ENCODE measurements at regions not wholly inside any gene's neighbourhood (a gene's known extent, or its start where the extent isn't known, plus 50 kb on each side); places are given as distances from the start of the nearest gene placed in this dataset.

DNA sequence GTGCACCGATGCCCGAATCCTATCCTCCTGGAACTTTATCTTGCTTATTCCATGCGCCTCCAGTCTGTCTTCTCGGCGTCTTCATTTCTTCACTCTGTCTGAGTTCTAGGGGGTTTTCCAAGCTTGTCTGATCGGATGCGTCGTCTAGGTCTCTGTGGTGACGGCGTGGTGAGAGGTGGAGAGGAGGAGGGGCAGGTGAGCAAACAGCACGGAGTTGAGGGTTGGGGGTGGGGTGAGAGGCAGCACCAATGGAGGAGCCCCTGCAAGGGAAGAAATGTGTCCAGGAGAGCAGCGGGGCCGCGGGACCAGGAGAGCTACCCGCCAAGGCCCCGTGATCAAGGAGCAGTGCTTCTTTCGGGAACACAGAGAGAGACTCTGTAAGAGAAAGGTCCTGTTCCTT lies 131.3 kb upstream of the TWIST2 start:
- Histone ChIP-seq H4K20me1 (ENCODE audit: insufficient read depth, low read length) (no peaks in the 10 kb centered on the region; the same call in 1 of the 2 replicates), H3K9me3 (ENCODE audit: insufficient read depth, low read length, severe bottlenecking) (no peaks in the 10 kb centered on the region), H3K36me3 (ENCODE audit: insufficient read depth, low read length) (no peaks in the 10 kb centered on the region), H3K9ac (ENCODE audit: low read depth, low read length) (no peak overlapping the region), H2AFZ (ENCODE audit: low read depth, low read length) (no peak overlapping the region), H3K4me2 (ENCODE audit: insufficient read depth, low read length) (no peak overlapping the region), H3K4me3 (ENCODE audit: low read depth in 1 of 2, low read length in 2 of 2) (no peak overlapping the region), H3K27me3 (ENCODE audit: insufficient read depth, low read length, poor library complexity) (no peaks in the 10 kb centered on the region), H3K27ac (ENCODE audit: low read length) (no peak overlapping the region), H3K4me1 (ENCODE audit: insufficient read depth, low read length) (no peaks in the 10 kb centered on the region), H3K79me2 (ENCODE audit: insufficient read depth, low read length) (no peaks in the 10 kb centered on the region)
- no peak for TF ChIP-seq EZH2 (IDR thresholded peaks at IDR 0.05; ENCODE audit: borderline replicate concordance, low read depth, low read length, severe bottlenecking)
- TF ChIP-seq, protein P1, sequence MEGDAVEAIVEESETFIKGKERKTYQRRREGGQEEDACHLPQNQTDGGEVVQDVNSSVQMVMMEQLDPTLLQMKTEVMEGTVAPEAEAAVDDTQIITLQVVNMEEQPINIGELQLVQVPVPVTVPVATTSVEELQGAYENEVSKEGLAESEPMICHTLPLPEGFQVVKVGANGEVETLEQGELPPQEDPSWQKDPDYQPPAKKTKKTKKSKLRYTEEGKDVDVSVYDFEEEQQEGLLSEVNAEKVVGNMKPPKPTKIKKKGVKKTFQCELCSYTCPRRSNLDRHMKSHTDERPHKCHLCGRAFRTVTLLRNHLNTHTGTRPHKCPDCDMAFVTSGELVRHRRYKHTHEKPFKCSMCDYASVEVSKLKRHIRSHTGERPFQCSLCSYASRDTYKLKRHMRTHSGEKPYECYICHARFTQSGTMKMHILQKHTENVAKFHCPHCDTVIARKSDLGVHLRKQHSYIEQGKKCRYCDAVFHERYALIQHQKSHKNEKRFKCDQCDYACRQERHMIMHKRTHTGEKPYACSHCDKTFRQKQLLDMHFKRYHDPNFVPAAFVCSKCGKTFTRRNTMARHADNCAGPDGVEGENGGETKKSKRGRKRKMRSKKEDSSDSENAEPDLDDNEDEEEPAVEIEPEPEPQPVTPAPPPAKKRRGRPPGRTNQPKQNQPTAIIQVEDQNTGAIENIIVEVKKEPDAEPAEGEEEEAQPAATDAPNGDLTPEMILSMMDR (IDR thresholded peaks at IDR 0.05; ENCODE audit: borderline replicate concordance, extremely low read depth, low read length, poor library complexity, severe bottlenecking), result no peak
- DNase-seq, result no peak
- ATAC-seq (ENCODE audit: insufficient read depth, low read depth), result no peak

DNA sequence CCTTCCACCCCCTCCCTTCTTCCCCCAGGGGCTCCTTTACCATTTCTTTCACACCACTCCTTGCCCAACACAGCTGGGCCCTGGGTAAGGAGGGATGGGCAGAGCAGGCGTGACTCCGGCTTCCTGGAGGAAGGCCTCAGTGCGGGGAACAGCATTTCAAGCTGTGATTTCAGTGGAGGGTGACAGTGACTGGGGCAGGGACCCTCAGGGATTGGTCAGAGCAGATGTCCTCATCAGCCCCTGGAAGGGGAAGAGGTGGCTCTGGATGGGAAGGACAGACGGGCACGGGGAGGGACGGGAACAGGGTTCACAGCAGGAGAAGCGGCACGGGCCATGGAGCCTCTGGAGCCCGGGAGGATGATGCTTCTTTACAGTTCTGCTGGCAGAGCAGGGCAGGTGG lies 130.8 kb upstream of the TWIST2 start:
- DNase-seq, result no peak
- Histone ChIP-seq H3K27ac (ENCODE audit: low read length) (no peak overlapping the region), H3K4me2 (ENCODE audit: insufficient read depth, low read length) (no peak overlapping the region), H3K4me1 (ENCODE audit: insufficient read depth, low read length) (no peaks in the 10 kb centered on the region), H3K79me2 (ENCODE audit: insufficient read depth, low read length) (no peaks in the 10 kb centered on the region), H2AFZ (ENCODE audit: low read depth, low read length) (no peak overlapping the region), H4K20me1 (ENCODE audit: insufficient read depth, low read length) (no peaks in the 10 kb centered on the region; the same call in 1 of the 2 replicates), H3K36me3 (ENCODE audit: insufficient read depth, low read length) (no peaks in the 10 kb centered on the region), H3K4me3 (ENCODE audit: low read depth in 1 of 2, low read length in 2 of 2) (no peak overlapping the region), H3K27me3 (ENCODE audit: insufficient read depth, low read length, poor library complexity) (no peaks in the 10 kb centered on the region), H3K9me3 (ENCODE audit: insufficient read depth, low read length, severe bottlenecking) (no peaks in the 10 kb centered on the region), H3K9ac (ENCODE audit: low read depth, low read length) (no peak overlapping the region)
- ATAC-seq (ENCODE audit: insufficient read depth, low read depth), result no peak
- no peak for TF ChIP-seq EZH2 (IDR thresholded peaks at IDR 0.05; ENCODE audit: borderline replicate concordance, low read depth, low read length, severe bottlenecking)

DNA sequence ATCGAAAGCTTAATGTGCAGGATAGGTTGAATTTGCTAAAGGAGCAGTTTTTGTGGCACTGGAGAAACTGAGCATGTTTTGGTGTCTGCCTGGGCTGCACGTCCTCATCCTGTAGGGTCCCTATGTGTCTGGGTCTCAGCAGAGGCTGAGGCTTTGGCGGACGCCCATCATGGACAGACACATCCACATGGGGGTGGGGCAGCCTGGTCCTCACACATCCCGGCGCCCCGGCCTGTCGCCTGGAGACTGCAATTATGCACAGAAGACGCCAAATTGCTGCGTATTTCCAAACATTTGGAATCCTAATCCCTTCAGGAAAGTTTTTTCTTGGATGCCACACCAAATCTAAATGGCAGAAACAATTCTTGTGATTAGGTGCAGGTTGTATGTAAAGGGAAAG lies 128.2 kb upstream of the TWIST2 start:
- H3K9me3 ChIP-seq (ENCODE audit: insufficient read depth, low read length, severe bottlenecking), result no peaks in the 10 kb centered on the region
- DNase-seq, result no peak

DNA sequence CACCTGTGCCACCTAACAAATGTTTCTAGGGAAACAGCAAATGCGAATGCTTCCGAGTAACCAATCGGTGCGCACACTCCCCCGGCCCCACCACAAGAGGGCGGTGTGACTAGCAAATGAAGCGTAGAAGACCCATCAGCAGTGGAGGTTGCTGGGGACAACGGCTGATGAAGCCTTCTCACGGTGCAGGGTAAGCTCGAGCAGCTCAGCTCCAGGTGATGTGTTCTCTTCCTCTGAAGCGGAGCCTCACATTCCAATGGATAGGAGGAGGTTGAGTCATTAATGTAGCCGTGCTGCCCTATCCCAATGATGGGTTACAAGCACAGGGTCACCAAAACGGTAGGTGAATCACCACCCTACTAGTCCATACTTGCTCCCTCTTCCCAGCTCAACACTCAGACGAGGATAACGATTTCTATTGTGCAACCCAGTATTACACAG lies 127.6 kb upstream of the TWIST2 start:
- Histone ChIP-seq H3K9ac (ENCODE audit: low read depth, low read length) (no peak overlapping the region), H3K27ac (ENCODE audit: low read length) (no peak overlapping the region), H3K4me3 (ENCODE audit: low read depth in 1 of 2, low read length in 2 of 2) (no peak overlapping the region), H3K27me3 (ENCODE audit: insufficient read depth, low read length, poor library complexity) (peaks cover 6% of the 10 kb centered on the region), H3K9me3 (ENCODE audit: insufficient read depth, low read length, severe bottlenecking) (no peaks in the 10 kb centered on the region), H3K36me3 (ENCODE audit: insufficient read depth, low read length) (no peaks in the 10 kb centered on the region), H2AFZ (ENCODE audit: low read depth, low read length) (no peak overlapping the region), H3K4me1 (ENCODE audit: insufficient read depth, low read length) (no peaks in the 10 kb centered on the region), H3K79me2 (ENCODE audit: insufficient read depth, low read length) (no peaks in the 10 kb centered on the region), H4K20me1 (ENCODE audit: insufficient read depth, low read length) (no peaks in the 10 kb centered on the region; the same call in 1 of the 2 replicates), H3K4me2 (ENCODE audit: insufficient read depth, low read length) (no peak overlapping the region)
- ATAC-seq (ENCODE audit: insufficient read depth, low read depth), result peak; percentile 78
- TF ChIP-seq, protein P1 (IDR thresholded peaks at IDR 0.05; ENCODE audit: borderline replicate concordance, extremely low read depth, low read length, poor library complexity, severe bottlenecking), result peak; percentile 85
- TF ChIP-seq EZH2 (IDR thresholded peaks at IDR 0.05; ENCODE audit: borderline replicate concordance, low read depth, low read length, severe bottlenecking), result no peak
- peak; percentile 60 for DNase-seq

More for the DNA sequence above, 128.2 kb upstream of the TWIST2 start:
- Histone ChIP-seq H3K4me3 (ENCODE audit: low read depth in 1 of 2, low read length in 2 of 2) (no peak overlapping the region), H2AFZ (ENCODE audit: low read depth, low read length) (no peak overlapping the region), H3K79me2 (ENCODE audit: insufficient read depth, low read length) (no peaks in the 10 kb centered on the region), H3K27ac (ENCODE audit: low read length) (no peak overlapping the region), H3K9ac (ENCODE audit: low read depth, low read length) (no peak overlapping the region), H3K36me3 (ENCODE audit: insufficient read depth, low read length) (no peaks in the 10 kb centered on the region), H4K20me1 (ENCODE audit: insufficient read depth, low read length) (no peaks in the 10 kb centered on the region; the same call in 1 of the 2 replicates), H3K27me3 (ENCODE audit: insufficient read depth, low read length, poor library complexity) (peaks cover under 1% of the 10 kb centered on the region), H3K4me2 (ENCODE audit: insufficient read depth, low read length) (no peak overlapping the region), H3K4me1 (ENCODE audit: insufficient read depth, low read length) (no peaks in the 10 kb centered on the region)
- no peak for ATAC-seq (ENCODE audit: insufficient read depth, low read depth)
- TF ChIP-seq EZH2 (IDR thresholded peaks at IDR 0.05; ENCODE audit: borderline replicate concordance, low read depth, low read length, severe bottlenecking), result no peak
- TF ChIP-seq, protein P1 (IDR thresholded peaks at IDR 0.05; ENCODE audit: borderline replicate concordance, extremely low read depth, low read length, poor library complexity, severe bottlenecking), result no peak

Measured in DND-41 (cell line).